B cell (primary cell): ENCODE measurements at regions not wholly inside any gene's neighbourhood (a gene's known extent, or its start where the extent isn't known, plus 50 kb on each side); places are given as distances from the start of the nearest gene placed in this dataset.

Source experiments
- ATAC-seq: fragments of 200-7000 bp; cut with Tn5 transposase; one replicate; pipeline ENCODE4 v1.10.0; 2021; ENCODE audit warnings: low read depth, mild to moderate bottlenecking, moderate number of reproducible peaks, moderate library complexity
- CTCF ChIA-PET: fragments of 350-600 bp; sonication (Branson Sonifier 250); formaldehyde crosslinking; loops from one replicate; lab custom pipeline; 2021; ENCODE audit warnings: antibody characterized with exemption, inconsistent platforms; lab: Charles Lee
- POLR2A ChIA-PET: fragments of 350-600 bp; sonication (Branson Sonifier 250); formaldehyde crosslinking; loops from one replicate; lab custom pipeline; 2021; ENCODE audit warnings: antibody characterized with exemption; lab: Charles Lee
- DNase-seq: peaks from one replicate; pipeline ENCODE4 v3.0.0; 2013
- H2AFZ ChIP-seq: 2 replicates; pipeline ENCODE4 v1.6.1; 2012; ENCODE audit warnings: mild to moderate bottlenecking, low read depth, low read length; ENCODE audit not compliant: insufficient read depth, poor library complexity, severe bottlenecking
- H3K27ac ChIP-seq, 2 donors: 1 replicate in 1 of 2; 2 replicates in 1 of 2; pipeline ENCODE4 v1.5.1; 2012 to 2013; ENCODE audit warnings: low read length in 2 of 2, mild to moderate bottlenecking in 2 of 2, moderate library complexity in 1 of 2
- H3K27me3 ChIP-seq, 4 experiments: fragments of 200-600 bp in 1 of 4; sonication (generic) in 1 of 4; replicated peaks in 1 of 4; 1 replicate in 2 of 4; 2 replicates in 2 of 4; pipeline versions ENCODE4 v1.6.1 to v1.7.0; 2013 to 2016; ENCODE audit warnings: low read length in 3 of 4, mild to moderate bottlenecking in 2 of 4, mixed read lengths in 1 of 4, moderate library complexity in 1 of 4; ENCODE audit not compliant: insufficient read depth in 4 of 4, control insufficient read depth in 3 of 4; ENCODE audit errors: control extremely low read depth in 1 of 4
- H3K36me3 ChIP-seq, 2 experiments: replicated peaks in 1 of 2; 1 replicate in 1 of 2; 2 replicates in 1 of 2; pipeline versions ENCODE4 v1.6.1 to v1.7.1; 2013; ENCODE audit warnings: low read length in 1 of 2; ENCODE audit not compliant: insufficient read depth in 2 of 2, control insufficient read depth in 1 of 2; ENCODE audit errors: control extremely low read depth in 1 of 2, extremely low read depth in 1 of 2
- H3K4me1 ChIP-seq, 2 donors: fragments of 200-600 bp in 1 of 2; sonication (generic) in 1 of 2; 1 replicate in 1 of 2; 2 replicates in 1 of 2; pipeline versions ENCODE4 v1.5.1 to v1.6.1; 2013 to 2017; ENCODE audit warnings: low read length in 2 of 2; ENCODE audit not compliant: control insufficient read depth in 2 of 2, insufficient read depth in 2 of 2
- H3K4me2 ChIP-seq: replicated peaks from 2 replicates; pipeline ENCODE3; 2012; ENCODE audit warnings: mild to moderate bottlenecking, low read depth, low read length; ENCODE audit not compliant: poor library complexity, severe bottlenecking
- H3K4me3 ChIP-seq, 5 experiments: fragments of 200-600 bp in 1 of 5; sonication (generic) in 1 of 5; 1 replicate in 3 of 5; 2 replicates in 2 of 5; pipeline versions ENCODE4 v1.5.1 to v1.7.0; 2011 to 2016; ENCODE audit warnings: low read length in 4 of 5, mild to moderate bottlenecking in 4 of 5, low read depth in 2 of 5, control low read depth in 1 of 5, moderate library complexity in 1 of 5; ENCODE audit not compliant: insufficient read depth in 1 of 5; ENCODE audit errors: control extremely low read depth in 1 of 5, extremely low read depth in 1 of 5
- H3K79me2 ChIP-seq: fragments of 200-600 bp; sonication (generic); one replicate; pipeline ENCODE4 v1.6.0; 2016; ENCODE audit warnings: low read length; ENCODE audit not compliant: control insufficient read depth, insufficient read depth
- H3K9ac ChIP-seq: fragments of 200-600 bp; sonication (generic); 2 replicates; pipeline ENCODE4 v1.6.1; 2017; ENCODE audit warnings: mild to moderate bottlenecking, low read length, moderate library complexity
- H3K9me3 ChIP-seq, 3 donors: one replicate each; pipeline versions ENCODE4 v1.6.1 to v1.7.1; 2013; ENCODE audit warnings: low read length in 2 of 3; ENCODE audit not compliant: control insufficient read depth in 2 of 3, insufficient read depth in 1 of 3; ENCODE audit errors: control extremely low read depth in 1 of 3
- H4K20me1 ChIP-seq: 2 replicates; pipeline ENCODE4 v1.6.0; 2012; ENCODE audit warnings: mild to moderate bottlenecking, low read length; ENCODE audit not compliant: insufficient read depth, control insufficient read depth, poor library complexity, severe bottlenecking
- H3K27ac Mint-ChIP-seq: one replicate; pipeline ENCODE4 v1.8.0; 2021; ENCODE audit warnings: mixed read lengths
- H3K27me3 Mint-ChIP-seq: one replicate; pipeline ENCODE4 v1.8.0; 2021; ENCODE audit warnings: mixed read lengths
- H3K4me1 Mint-ChIP-seq: one replicate; pipeline ENCODE4 v1.8.0; 2021; ENCODE audit warnings: mixed read lengths
- H3K4me3 Mint-ChIP-seq: one replicate; pipeline ENCODE4 v1.8.0; 2021; ENCODE audit warnings: mixed read lengths
- H3K9me3 Mint-ChIP-seq: one replicate; pipeline ENCODE4 v1.8.0; 2022; ENCODE audit warnings: mixed read lengths; ENCODE audit not compliant: insufficient read depth
- CTCF ChIP-seq: fragments of 200-600 bp; IDR thresholded peaks from one replicate; pipeline ENCODE4 v1.8.0; 2022; ENCODE audit warnings: antibody characterized with exemption, mild to moderate bottlenecking
- EZH2 ChIP-seq: IDR thresholded peaks from 2 replicates; pipeline ENCODE4 v1.6.1; 2012; ENCODE audit warnings: borderline replicate concordance, low read depth, mild to moderate bottlenecking, moderate library complexity, low read length; ENCODE audit not compliant: insufficient read depth, poor library complexity, severe bottlenecking
- WGBS: methylation state at CpG from one replicate; pipeline ENCODE4 v1.1.5; 2013; ENCODE audit warnings: missing lambda C conversion rate; ENCODE audit not compliant: insufficient coverage; 5-methylcytosine and 5-hydroxymethylcytosine counted together
- intact Hi-C: fragments of 100-400 bp; cut with micrococcal nuclease; formaldehyde crosslinking; loops from one replicate; pipeline ENCODE4 v1.10.0; 2022

- H3K4me1 ChIP-seq: no peaks in the 10 kb centered on the region
- no peak overlapping the region for H2AFZ ChIP-seq
- CTCF ChIA-PET: no interaction called here
- no peaks in the 10 kb centered on the region for H3K27me3 ChIP-seq
- DNase-seq: no peak
- H3K4me1 Mint-ChIP-seq: peaks cover 10% of the 10 kb centered on the region
- 77% methylated on average over 4 of the region's 4 CpGs for WGBS
- POLR2A ChIA-PET: no interaction called here
- intact Hi-C loops: no loop called here
- H4K20me1 ChIP-seq: no peaks in the 10 kb centered on the region
- H3K4me3 Mint-ChIP-seq: no peak overlapping the region
- no peaks in the 10 kb centered on the region for H3K9me3 Mint-ChIP-seq
- H3K4me2 ChIP-seq: no peak overlapping the region
- no peak for ATAC-seq
- no peaks in the 10 kb centered on the region for H3K79me2 ChIP-seq
- no peaks in the 10 kb centered on the region for H3K36me3 ChIP-seq
- no peak overlapping the region for H3K27ac Mint-ChIP-seq
- no peaks in the 10 kb centered on the region for H3K27me3 Mint-ChIP-seq
- TF ChIP-seq CTCF (no peak), EZH2 (no peak)
- peaks cover 0 to 2% (median 0%) of the 10 kb centered on the region in 3 donors for H3K9me3 ChIP-seq
- no peak overlapping the region for H3K9ac ChIP-seq
- no peak overlapping the region for H3K27ac ChIP-seq
- no peak overlapping the region for H3K4me3 ChIP-seq
Measured at GRCh38 chr2:186949726-186950256, 100.8 kb upstream of the ZSWIM2 start.

DNA sequence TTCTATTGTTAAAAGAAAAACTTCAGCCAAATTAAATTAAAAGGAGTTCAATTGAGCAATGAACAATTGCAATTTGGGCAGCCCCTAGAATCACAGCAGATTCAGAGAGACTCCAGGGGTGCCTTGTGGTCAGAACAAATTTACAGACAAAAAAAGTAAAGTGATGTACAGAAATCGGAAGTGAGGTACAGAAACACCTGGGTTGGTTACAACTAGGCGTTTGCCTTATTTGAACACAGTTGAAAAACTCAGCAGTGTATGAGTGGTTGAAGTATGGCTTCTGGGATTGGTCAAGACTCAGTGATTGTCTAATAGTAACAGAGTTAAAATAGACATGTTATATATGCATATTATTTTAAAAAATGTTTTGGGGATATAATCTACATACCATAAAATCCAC is 98.5 kb upstream of the ZSWIM2 start:
- ChIA-PET POLR2A (no interaction called here), CTCF (no interaction called here)
- no peak overlapping the region for H3K4me3 Mint-ChIP-seq
- Histone ChIP-seq H3K4me1 (no peaks in the 10 kb centered on the region), H3K4me2 (no peak overlapping the region), H3K9ac (no peak overlapping the region), H3K27me3 (no peaks in the 10 kb centered on the region), H2AFZ (no peak overlapping the region), H3K79me2 (no peaks in the 10 kb centered on the region), H3K4me3 (no peak overlapping the region), H3K27ac (no peak overlapping the region), H4K20me1 (no peaks in the 10 kb centered on the region), H3K36me3 (no peaks in the 10 kb centered on the region), H3K9me3 (peaks cover 0 to 2% (median 0%) of the 10 kb centered on the region in 3 donors)
- no peaks in the 10 kb centered on the region for H3K9me3 Mint-ChIP-seq
- 100% methylated on average over 1 of the region's 2 CpGs for WGBS
- intact Hi-C loops: no loop called here
- DNase-seq: no peak
- H3K27ac Mint-ChIP-seq: no peak overlapping the region
- no peaks in the 10 kb centered on the region for H3K27me3 Mint-ChIP-seq
- no peak for ATAC-seq
- H3K4me1 Mint-ChIP-seq: peaks cover 10% of the 10 kb centered on the region
- TF ChIP-seq EZH2 (no peak), CTCF (no peak)
